ENCODE measurements at regions not wholly inside any gene's neighbourhood (a gene's known extent, or its start where the extent isn't known, plus 50 kb on each side); places are given as distances from the start of the nearest gene placed in this dataset.

DNA sequence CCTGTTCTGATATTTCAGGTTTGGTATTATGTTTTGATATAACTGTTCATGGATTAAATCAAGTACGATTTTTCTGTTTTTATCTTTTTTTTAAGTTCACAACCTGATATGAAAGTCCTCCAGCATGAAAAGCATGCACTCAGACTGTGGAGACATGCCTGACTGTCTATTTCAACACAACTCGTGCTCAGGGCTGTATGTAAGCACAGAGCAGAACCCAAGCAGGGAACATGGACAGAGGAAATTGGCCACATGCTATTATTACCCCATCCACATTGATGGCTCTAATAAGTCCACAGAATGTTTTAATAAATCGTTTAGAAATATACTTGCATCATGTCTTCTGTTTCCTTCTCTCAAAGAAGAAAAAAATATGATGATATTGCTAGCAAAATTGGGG lies 730.4 kb downstream of the C6orf118 start:
- no peak for TF ChIP-seq FOXK2 (IDR thresholded peaks at IDR 0.05)
- TF ChIP-seq L3MBTL2 (conservative IDR thresholded peaks at IDR 0.05) = no peak
- TF ChIP-seq FOXM1 (IDR thresholded peaks at IDR 0.05; ENCODE audit: borderline replicate concordance) = no peak
- TF ChIP-seq, protein P1, sequence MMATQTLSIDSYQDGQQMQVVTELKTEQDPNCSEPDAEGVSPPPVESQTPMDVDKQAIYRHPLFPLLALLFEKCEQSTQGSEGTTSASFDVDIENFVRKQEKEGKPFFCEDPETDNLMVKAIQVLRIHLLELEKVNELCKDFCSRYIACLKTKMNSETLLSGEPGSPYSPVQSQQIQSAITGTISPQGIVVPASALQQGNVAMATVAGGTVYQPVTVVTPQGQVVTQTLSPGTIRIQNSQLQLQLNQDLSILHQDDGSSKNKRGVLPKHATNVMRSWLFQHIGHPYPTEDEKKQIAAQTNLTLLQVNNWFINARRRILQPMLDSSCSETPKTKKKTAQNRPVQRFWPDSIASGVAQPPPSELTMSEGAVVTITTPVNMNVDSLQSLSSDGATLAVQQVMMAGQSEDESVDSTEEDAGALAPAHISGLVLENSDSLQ (IDR thresholded peaks at IDR 0.05) = no peak
- TF ChIP-seq ELF4 (IDR thresholded peaks at IDR 0.05) = no peak
- no peak for TF ChIP-seq ARNT (IDR thresholded peaks at IDR 0.05)
- TF ChIP-seq TARDBP (IDR thresholded peaks at IDR 0.05) = no peak
- no peak for TF ChIP-seq BHLHE40 (IDR thresholded peaks at IDR 0.05; ENCODE audit: borderline replicate concordance)
- TF ChIP-seq FOXA1 (IDR thresholded peaks at IDR 0.05) = no peak
- no peak for TF ChIP-seq SP1 (IDR thresholded peaks at IDR 0.05)
- ChIA-PET CTCF (no interaction called here), POLR2A (no interaction called here)
- DNase-seq (ENCODE audit: extremely low spot score) = no peak

DNA sequence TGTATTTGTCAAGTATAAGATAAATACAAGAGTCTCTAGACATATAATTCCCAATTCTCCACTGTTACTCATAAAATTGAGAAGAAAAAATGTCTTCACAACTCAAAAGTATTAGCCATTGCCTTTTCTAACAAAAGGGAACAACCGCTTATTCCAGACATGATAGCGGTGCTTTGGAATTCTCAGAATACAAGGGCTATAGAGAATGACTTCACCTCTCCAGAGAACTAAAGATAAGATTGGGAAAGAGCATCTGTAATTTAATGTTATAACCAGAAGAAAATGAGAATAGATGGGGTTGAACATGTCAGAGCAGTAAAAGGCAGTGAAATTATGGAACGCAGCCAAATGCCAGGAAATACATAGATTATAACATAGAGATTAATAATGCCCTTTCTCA lies 730.8 kb downstream of the C6orf118 start:
- DNase-seq (ENCODE audit: extremely low spot score) = no peak
- CTCF ChIA-PET = no interaction called here
- TF ChIP-seq ZNF384 (IDR thresholded peaks at IDR 0.05) (no peak), SUZ12 (IDR thresholded peaks at IDR 0.05) (no peak), LEF1 (IDR thresholded peaks at IDR 0.05; ENCODE audit: borderline replicate concordance) (no peak), BHLHE40 (IDR thresholded peaks at IDR 0.05; ENCODE audit: borderline replicate concordance) (no peak), SP1 (IDR thresholded peaks at IDR 0.05) (no peak), FOXK2 (IDR thresholded peaks at IDR 0.05) (no peak), FOXM1 (IDR thresholded peaks at IDR 0.05; ENCODE audit: borderline replicate concordance) (no peak), CTBP1 (IDR thresholded peaks at IDR 0.05; ENCODE audit: borderline replicate concordance) (no peak), ARNT (IDR thresholded peaks at IDR 0.05) (no peak), HDGF (IDR thresholded peaks at IDR 0.05; ENCODE audit: borderline replicate concordance) (no peak), ELF4 (IDR thresholded peaks at IDR 0.05) (no peak), TARDBP (IDR thresholded peaks at IDR 0.05) (no peak)
- POLR2A ChIA-PET = no interaction called here

DNA sequence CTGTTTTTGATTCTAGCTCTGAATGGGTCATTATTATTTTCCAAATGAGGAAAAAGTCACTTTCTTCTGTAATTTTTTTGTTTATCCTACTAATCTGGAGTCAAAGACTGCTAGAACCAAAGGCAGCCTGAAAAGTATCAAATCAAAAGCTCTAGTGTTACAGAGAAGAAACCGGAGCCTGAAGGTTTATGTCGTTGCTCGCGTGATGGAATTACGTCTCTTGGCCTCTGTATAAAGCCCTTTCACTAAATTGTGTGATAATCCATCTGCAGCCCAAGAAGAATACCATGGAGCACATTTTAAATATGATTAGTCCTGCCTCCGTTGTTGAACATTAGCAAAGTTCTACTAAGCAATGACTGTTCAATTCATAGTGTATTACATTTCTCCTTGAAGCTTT lies 738.6 kb downstream of the C6orf118 start:
- DNase-seq (ENCODE audit: extremely low spot score) = no peak
- ChIA-PET CTCF (no interaction called here), POLR2A (no interaction called here)
- TF ChIP-seq SUZ12 (IDR thresholded peaks at IDR 0.05) (no peak), LEF1 (IDR thresholded peaks at IDR 0.05; ENCODE audit: borderline replicate concordance) (no peak)

DNA sequence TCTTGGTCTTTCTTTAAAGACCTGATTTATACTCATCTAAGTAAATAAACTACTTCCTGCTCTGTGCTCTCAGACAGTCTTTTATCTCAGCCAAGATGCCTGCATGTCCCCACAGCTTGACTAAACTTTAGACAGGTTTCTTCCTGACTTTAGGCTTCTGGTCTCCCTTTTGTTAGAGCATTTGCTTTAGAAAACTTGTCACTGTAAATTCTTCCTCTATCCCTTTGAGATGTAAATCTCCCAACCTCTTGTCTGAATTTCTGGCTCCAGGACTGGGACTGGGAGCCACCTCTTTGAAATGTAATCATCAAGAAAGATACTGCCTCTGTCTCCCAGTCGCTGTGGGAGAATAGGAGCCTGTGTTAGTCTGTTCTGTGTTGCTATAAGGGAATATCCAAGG lies 739.9 kb downstream of the C6orf118 start:
- no peak for DNase-seq (ENCODE audit: extremely low spot score)
- CTCF ChIA-PET = no interaction called here
- TF ChIP-seq TARDBP (IDR thresholded peaks at IDR 0.05) (no peak), LEF1 (IDR thresholded peaks at IDR 0.05; ENCODE audit: borderline replicate concordance) (no peak), BHLHE40 (IDR thresholded peaks at IDR 0.05; ENCODE audit: borderline replicate concordance) (no peak), HDGF (IDR thresholded peaks at IDR 0.05; ENCODE audit: borderline replicate concordance) (no peak), ARNT (IDR thresholded peaks at IDR 0.05) (no peak), ELF4 (IDR thresholded peaks at IDR 0.05) (no peak), L3MBTL2 (conservative IDR thresholded peaks at IDR 0.05) (no peak), FOXM1 (IDR thresholded peaks at IDR 0.05; ENCODE audit: borderline replicate concordance) (no peak), NFRKB (IDR thresholded peaks at IDR 0.05) (no peak), ZNF384 (IDR thresholded peaks at IDR 0.05) (no peak), SUZ12 (IDR thresholded peaks at IDR 0.05) (no peak), FOXK2 (IDR thresholded peaks at IDR 0.05) (no peak)
- POLR2A ChIA-PET = no interaction called here

DNA sequence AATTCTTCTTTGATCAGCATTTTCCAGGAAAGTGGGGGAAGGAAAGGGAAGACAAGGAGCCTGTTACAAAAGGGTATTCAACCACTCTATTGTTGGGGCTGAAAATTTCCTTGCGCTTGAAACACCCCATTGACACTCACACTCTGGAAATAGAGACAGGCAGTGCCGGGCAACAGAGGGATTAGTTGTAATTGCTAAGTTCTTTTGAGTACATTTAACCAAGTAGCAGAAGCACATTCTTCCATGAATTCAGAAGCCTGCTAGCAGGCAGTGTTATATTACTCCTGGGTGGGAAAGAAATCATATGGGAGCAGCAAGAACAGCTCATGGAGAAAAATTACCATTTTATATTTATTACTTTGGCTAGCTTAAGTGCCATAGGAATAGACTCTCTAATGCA lies 745.5 kb downstream of the C6orf118 start:
- no peak for DNase-seq (ENCODE audit: extremely low spot score)
- ChIA-PET CTCF (no interaction called here), POLR2A (no interaction called here)

DNA sequence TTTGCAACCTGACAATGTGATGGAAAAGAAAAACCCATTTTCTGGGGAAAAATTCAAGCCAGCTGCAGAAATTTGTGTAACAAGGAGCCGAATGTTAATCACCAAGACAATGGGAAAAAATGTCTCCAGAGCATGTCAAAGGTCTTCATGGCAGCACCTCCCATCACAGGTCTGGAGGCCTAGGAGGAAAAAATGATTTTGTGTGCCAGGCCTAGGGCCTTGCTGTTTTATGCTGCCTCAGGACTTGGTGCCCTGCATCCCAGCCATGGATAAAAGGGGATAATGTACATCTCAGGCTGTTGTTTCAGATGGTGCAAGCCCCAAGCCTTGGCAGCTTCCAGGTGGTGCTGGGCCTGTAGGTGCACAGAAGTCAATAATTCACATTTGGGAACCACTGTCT lies 747.7 kb downstream of the C6orf118 start:
- ChIA-PET CTCF (no interaction called here), POLR2A (no interaction called here)
- DNase-seq (ENCODE audit: extremely low spot score) = no peak
- TF ChIP-seq FOXK2 (IDR thresholded peaks at IDR 0.05) = no peak
- TF ChIP-seq ZNF384 (IDR thresholded peaks at IDR 0.05) = no peak
- TF ChIP-seq SP1 (IDR thresholded peaks at IDR 0.05) = no peak

More for the DNA sequence above, 745.5 kb downstream of the C6orf118 start:
- TF ChIP-seq CTBP1 (IDR thresholded peaks at IDR 0.05; ENCODE audit: borderline replicate concordance) (no peak), FOXM1 (IDR thresholded peaks at IDR 0.05; ENCODE audit: borderline replicate concordance) (no peak), ELF4 (IDR thresholded peaks at IDR 0.05) (no peak), LEF1 (IDR thresholded peaks at IDR 0.05; ENCODE audit: borderline replicate concordance) (no peak), FOXA1 (IDR thresholded peaks at IDR 0.05) (no peak), HDGF (IDR thresholded peaks at IDR 0.05; ENCODE audit: borderline replicate concordance) (no peak), L3MBTL2 (conservative IDR thresholded peaks at IDR 0.05) (no peak), SUZ12 (IDR thresholded peaks at IDR 0.05) (no peak)
- TF ChIP-seq, protein P1 (IDR thresholded peaks at IDR 0.05) = no peak

DNA sequence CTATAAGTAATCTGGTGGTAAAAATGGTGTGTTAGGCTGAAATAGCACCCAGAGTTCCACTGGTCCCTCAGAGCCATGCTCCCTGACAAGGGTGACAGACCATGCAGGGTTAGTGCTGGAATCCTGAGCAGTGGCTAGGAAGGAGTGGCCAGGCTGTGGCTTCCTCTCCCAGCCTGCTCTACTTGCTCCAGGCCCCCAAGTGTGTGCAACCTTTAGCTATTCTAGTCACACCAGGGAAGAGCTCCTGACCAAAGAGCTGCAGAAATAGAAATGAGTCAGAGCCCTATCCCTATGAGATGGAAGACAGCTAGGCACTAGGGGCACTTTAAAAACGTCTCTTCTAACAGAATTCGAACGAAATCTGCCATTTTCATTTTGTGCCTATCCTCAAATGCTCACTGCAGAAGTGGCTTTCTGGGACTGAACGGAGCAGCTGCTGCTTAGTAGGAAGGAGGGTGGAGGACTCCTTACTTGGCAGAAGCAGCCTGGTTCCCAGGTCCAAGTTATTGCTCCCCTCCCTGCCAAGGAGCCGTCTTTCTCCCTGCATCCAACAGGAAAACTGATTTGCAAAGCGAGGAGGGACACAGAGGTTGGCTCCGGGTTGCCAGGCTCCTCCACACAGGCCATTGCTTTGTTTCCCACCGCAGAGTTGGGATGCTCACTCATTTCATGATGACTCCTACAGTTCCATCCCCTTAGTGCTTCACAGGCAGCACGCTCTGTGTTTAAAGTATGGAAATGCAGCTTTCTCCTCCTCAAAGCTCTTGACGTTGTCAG lies 754.5 kb downstream of the C6orf118 start:
- DNase-seq (ENCODE audit: extremely low spot score) = no peak
- CTCF ChIA-PET = no interaction called here
- TF ChIP-seq FOXA1 (IDR thresholded peaks at IDR 0.05) (no peak), NFRKB (IDR thresholded peaks at IDR 0.05) (no peak), FOXM1 (IDR thresholded peaks at IDR 0.05; ENCODE audit: borderline replicate concordance) (no peak), ELF4 (IDR thresholded peaks at IDR 0.05) (no peak), ZNF384 (IDR thresholded peaks at IDR 0.05) (no peak), TARDBP (IDR thresholded peaks at IDR 0.05) (no peak), SP1 (IDR thresholded peaks at IDR 0.05) (no peak), HDGF (IDR thresholded peaks at IDR 0.05; ENCODE audit: borderline replicate concordance) (no peak), CTBP1 (IDR thresholded peaks at IDR 0.05; ENCODE audit: borderline replicate concordance) (no peak), BHLHE40 (IDR thresholded peaks at IDR 0.05; ENCODE audit: borderline replicate concordance) (no peak), ARNT (IDR thresholded peaks at IDR 0.05) (no peak), LEF1 (IDR thresholded peaks at IDR 0.05; ENCODE audit: borderline replicate concordance) (no peak), L3MBTL2 (conservative IDR thresholded peaks at IDR 0.05) (no peak), FOXK2 (IDR thresholded peaks at IDR 0.05) (no peak)
- TF ChIP-seq, protein P1 (IDR thresholded peaks at IDR 0.05) = no peak
- POLR2A ChIA-PET = no interaction called here

All from HEK293T (cell line).